ENCODE measurements at regions not wholly inside any gene's neighbourhood (a gene's known extent, or its start where the extent isn't known, plus 50 kb on each side); places are given as distances from the start of the nearest gene placed in this dataset.

GRCh38 chr7:114364151-114364550 is 50.5 kb upstream of the FOXP2 start:
- CTCF ChIA-PET = no interaction called here
- H3K36me3 ChIP-seq (ENCODE audit: low read depth, low read length) = no peaks in the 10 kb centered on the region

GRCh38 chr7:114363292-114363691 is 51.3 kb upstream of the FOXP2 start:
- Histone ChIP-seq H3K9me2 (replicated peaks; ENCODE audit: low read length) (no peaks in the 10 kb centered on the region), H3K36me3 (ENCODE audit: low read depth, low read length) (no peaks in the 10 kb centered on the region), H3K9ac (ENCODE audit: low read length) (no peak overlapping the region), H3K27ac (ENCODE audit: low read length) (no peak overlapping the region), H3K79me2 (ENCODE audit: low read length) (no peaks in the 10 kb centered on the region), H3K4me2 (ENCODE audit: low read length) (no peak overlapping the region), H2AFZ (ENCODE audit: low read length) (no peak overlapping the region), H3K4me1 (ENCODE audit: insufficient read depth, low read length) (no peaks in the 10 kb centered on the region), H3K4me3 (ENCODE audit: low read length) (no peak overlapping the region), H3K9me3 (ENCODE audit: low read length) (no peaks in the 10 kb centered on the region), H3K27me3 (ENCODE audit: low read length) (0 out of 2 replicates have a peak, but pooled peaks cover 5% of the 10 kb centered on the region), H3F3A (ENCODE audit: low read length, unreplicated experiment) (no peaks in the 10 kb centered on the region), H4K20me1 (ENCODE audit: low read length) (no peaks in the 10 kb centered on the region)
- intact Hi-C loops (cut with micrococcal nuclease) = no loop called here
- ChIA-PET CTCF (no interaction called here), POLR2A (ENCODE audit: unreplicated experiment) (interaction anchor here (0.6 kb wide), 1 partner anchor 10 kb away, joined by 4 read pairs; no protein-coding TSS in a partner anchor)
- ATAC-seq (no peak), DNase-seq (no peak)
- no TSS peak for BruUV-seq (replicated peaks)
- no peak for TF ChIP-seq EZH2 (IDR thresholded peaks at IDR 0.05; ENCODE audit: low read length, unreplicated experiment)
- no peak for TF ChIP-seq CTCF (conservative IDR thresholded peaks at IDR 0.05; ENCODE audit: low read depth, low read length)
- no peak for TF ChIP-seq EZH2phosphoT487 (IDR thresholded peaks at IDR 0.05; ENCODE audit: borderline replicate concordance, low read length)

More at GRCh38 chr7:114364151-114364550, 50.5 kb upstream of the FOXP2 start:
- Histone ChIP-seq H3K4me3 (ENCODE audit: low read length) (no peak overlapping the region), H3K9ac (ENCODE audit: low read length) (no peak overlapping the region), H3K9me2 (replicated peaks; ENCODE audit: low read length) (no peaks in the 10 kb centered on the region), H2AFZ (ENCODE audit: low read length) (no peak overlapping the region), H3F3A (ENCODE audit: low read length, unreplicated experiment) (no peaks in the 10 kb centered on the region), H3K27ac (ENCODE audit: low read length) (no peak overlapping the region), H3K79me2 (ENCODE audit: low read length) (no peaks in the 10 kb centered on the region), H3K4me2 (ENCODE audit: low read length) (no peak overlapping the region), H3K4me1 (ENCODE audit: insufficient read depth, low read length) (no peaks in the 10 kb centered on the region), H3K27me3 (ENCODE audit: low read length) (0 out of 2 replicates have a peak, but pooled peaks cover 5% of the 10 kb centered on the region), H3K9me3 (ENCODE audit: low read length) (no peaks in the 10 kb centered on the region), H4K20me1 (ENCODE audit: low read length) (no peaks in the 10 kb centered on the region)
- no peak for ATAC-seq
- intact Hi-C loops (cut with micrococcal nuclease) = no loop called here
- DNase-seq = no peak
- BruUV-seq (replicated peaks) = no TSS peak
- no peak for TF ChIP-seq EZH2 (IDR thresholded peaks at IDR 0.05; ENCODE audit: low read length, unreplicated experiment)
- no peak for TF ChIP-seq CTCF (conservative IDR thresholded peaks at IDR 0.05; ENCODE audit: low read depth, low read length)
- TF ChIP-seq EZH2phosphoT487 (IDR thresholded peaks at IDR 0.05; ENCODE audit: borderline replicate concordance, low read length) = no peak
- POLR2A ChIA-PET (ENCODE audit: unreplicated experiment) = interaction anchor here (0.6 kb wide), 1 partner anchor 9 kb away, joined by 4 read pairs; no protein-coding TSS in a partner anchor

GRCh38 chr7:114358911-114359310 is 55.7 kb upstream of the FOXP2 start:
- DNase-seq (no peak), ATAC-seq (no peak)
- TF ChIP-seq CTCF (conservative IDR thresholded peaks at IDR 0.05; ENCODE audit: low read depth, low read length) = no peak
- no peak for TF ChIP-seq EZH2phosphoT487 (IDR thresholded peaks at IDR 0.05; ENCODE audit: borderline replicate concordance, low read length)
- no peak for TF ChIP-seq EZH2 (IDR thresholded peaks at IDR 0.05; ENCODE audit: low read length, unreplicated experiment)
- Histone ChIP-seq H3K79me2 (ENCODE audit: low read length) (no peaks in the 10 kb centered on the region), H3K4me3 (ENCODE audit: low read length) (no peak overlapping the region), H2AFZ (ENCODE audit: low read length) (no peak overlapping the region), H3F3A (ENCODE audit: low read length, unreplicated experiment) (no peaks in the 10 kb centered on the region), H3K27ac (ENCODE audit: low read length) (no peak overlapping the region), H4K20me1 (ENCODE audit: low read length) (no peaks in the 10 kb centered on the region), H3K4me1 (ENCODE audit: insufficient read depth, low read length) (no peaks in the 10 kb centered on the region), H3K9me3 (ENCODE audit: low read length) (no peaks in the 10 kb centered on the region), H3K27me3 (ENCODE audit: low read length) (no peaks in the 10 kb centered on the region), H3K9me2 (replicated peaks; ENCODE audit: low read length) (no peaks in the 10 kb centered on the region), H3K4me2 (ENCODE audit: low read length) (no peak overlapping the region), H3K9ac (ENCODE audit: low read length) (no peak overlapping the region), H3K36me3 (ENCODE audit: low read depth, low read length) (no peaks in the 10 kb centered on the region)
- intact Hi-C loops (cut with micrococcal nuclease) = no loop called here
- ChIA-PET CTCF (no interaction called here), POLR2A (ENCODE audit: unreplicated experiment) (no interaction called here)
- BruUV-seq (replicated peaks) = no TSS peak
